HG02884 (cell line): ENCODE measurements at regions not wholly inside any gene's neighbourhood (a gene's known extent, or its start where the extent isn't known, plus 50 kb on each side); places are given as distances from the start of the nearest gene placed in this dataset.
"Not testable (repeated sequence)": the region's sequence is repeated elsewhere in the genome, so short reads cannot be mapped to it uniquely, and the experiment has no call there.

Source experiments
- ATAC-seq: cut with Tn5 transposase; IDR thresholded peaks from one replicate; pipeline ENCODE4 v1.9.1; 2021; ENCODE audit warnings: mild to moderate bottlenecking, moderate library complexity; ENCODE audit not compliant: unreplicated experiment

GRCh38 chr2:9707611-9708160 is 76.9 kb upstream of the YWHAQ start:
- ATAC-seq: no peak

GRCh38 chr2:9708683-9709538 is 78.1 kb upstream of the YWHAQ start:
- ATAC-seq: no peak

- ATAC-seq: no peak
Observed at GRCh38 chr2:9709539-9710285, 78.9 kb upstream of the YWHAQ start.

GRCh38 chr2:9710311-9710710 is 79.5 kb upstream of the YWHAQ start:
- ATAC-seq: no peak

GRCh38 chr2:9712263-9712662 is 81.5 kb upstream of the YWHAQ start:
- ATAC-seq: no peak

- ATAC-seq: no peak
Observed at GRCh38 chr2:9714630-9715214, 83.9 kb upstream of the YWHAQ start.

GRCh38 chr2:9715238-9715637 is 84.4 kb upstream of the YWHAQ start:
- no peak for ATAC-seq

- ATAC-seq: no peak
Observed at GRCh38 chr2:9717886-9718451, 87.2 kb upstream of the YWHAQ start.

- ATAC-seq: no peak
Observed at GRCh38 chr2:9720352-9721093, 89.7 kb upstream of the YWHAQ start.

- ATAC-seq: no peak
Observed at GRCh38 chr2:9721344-9721743, 90.5 kb upstream of the YWHAQ start.

- ATAC-seq: no peak
Observed at GRCh38 chr2:9722451-9722850, 91.7 kb upstream of the YWHAQ start.

- ATAC-seq: no peak
Observed at GRCh38 chr2:9724565-9724964, 93.8 kb upstream of the YWHAQ start.

GRCh38 chr2:9725106-9725505 is 94.3 kb upstream of the YWHAQ start:
- no peak for ATAC-seq

- ATAC-seq: not testable (repeated sequence)
Observed at GRCh38 chr2:9726016-9726415, 95.2 kb upstream of the YWHAQ start.

- ATAC-seq: not testable (repeated sequence)
Observed at GRCh38 chr2:9730523-9730922, 99.7 kb upstream of the YWHAQ start.

GRCh38 chr2:9732824-9733223 is 102.0 kb upstream of the YWHAQ start:
- ATAC-seq: no peak

GRCh38 chr2:9734308-9734707 is 103.5 kb upstream of the YWHAQ start:
- no peak for ATAC-seq

GRCh38 chr2:9735335-9735734 is 104.5 kb upstream of the YWHAQ start:
- no peak for ATAC-seq

GRCh38 chr2:9736021-9736420 is 105.2 kb upstream of the YWHAQ start:
- ATAC-seq: no peak

GRCh38 chr2:9737053-9737875 is 106.0 kb upstream of the TAF1B start:
- ATAC-seq: no peak
